ENCODE measurements at regions not wholly inside any gene's neighbourhood (a gene's known extent, or its start where the extent isn't known, plus 50 kb on each side); places are given as distances from the start of the nearest gene placed in this dataset.
"Not testable (repeated sequence)": the region's sequence is repeated elsewhere in the genome, so short reads cannot be mapped to it uniquely, and the experiment has no call there.

DNA sequence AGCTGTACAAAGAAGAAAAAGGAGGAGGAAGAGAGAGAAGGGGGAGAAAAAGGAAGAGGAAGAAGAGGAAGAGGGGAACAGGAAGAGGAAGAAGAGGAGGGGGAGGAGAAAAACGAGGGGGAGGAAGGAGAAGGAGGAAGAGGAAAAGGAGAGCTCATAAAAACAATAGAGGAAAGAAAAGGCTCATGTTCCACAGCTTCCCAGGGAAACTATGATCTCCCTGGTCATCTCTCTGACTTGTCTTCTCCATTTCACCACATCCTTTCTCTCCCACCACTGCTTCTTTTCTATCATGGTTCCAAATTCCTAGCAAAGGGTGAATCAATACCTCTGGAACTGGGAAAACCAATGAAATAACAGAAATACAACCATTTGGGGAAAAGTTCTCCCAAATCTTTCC lies 254.1 kb upstream of the ERCC4 start:
- no peak for DNase-seq
- H3K9me3 Mint-ChIP-seq = peaks cover 7 to 13% of the 10 kb centered on the region in 2 donors
- H3K36me3 Mint-ChIP-seq (ENCODE audit: insufficient read depth) = no peaks in the 10 kb centered on the region
- no peaks in the 10 kb centered on the region for H3K4me1 Mint-ChIP-seq (ENCODE audit: low read depth in 2 of 2)
- H3K27me3 Mint-ChIP-seq = no peaks in the 10 kb centered on the region
- H3K4me3 Mint-ChIP-seq = no peak overlapping the region
- ATAC-seq (replicated peaks) = no peak
- no peak overlapping the region for H3K27ac Mint-ChIP-seq

DNA sequence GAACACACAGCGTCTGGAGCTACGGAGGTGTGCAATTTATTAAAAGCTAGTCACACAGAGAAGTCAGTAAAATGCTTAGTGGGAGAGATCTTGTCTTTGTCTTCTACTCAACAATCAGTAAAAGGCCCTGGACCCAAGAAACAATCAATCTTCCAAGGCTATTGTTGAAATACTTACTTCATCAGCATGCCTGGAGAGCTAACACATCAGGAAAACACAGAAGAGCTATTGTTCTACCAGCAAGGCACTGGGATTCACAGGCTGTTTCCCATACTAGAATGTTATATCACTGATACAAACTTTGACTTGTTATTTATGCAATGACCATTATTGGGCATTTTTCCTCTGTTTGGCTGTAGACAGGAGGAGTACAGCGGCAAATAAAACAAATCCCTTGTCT lies 247.8 kb upstream of the ERCC4 start:
- H3K36me3 Mint-ChIP-seq (ENCODE audit: insufficient read depth) = no peaks in the 10 kb centered on the region

DNA sequence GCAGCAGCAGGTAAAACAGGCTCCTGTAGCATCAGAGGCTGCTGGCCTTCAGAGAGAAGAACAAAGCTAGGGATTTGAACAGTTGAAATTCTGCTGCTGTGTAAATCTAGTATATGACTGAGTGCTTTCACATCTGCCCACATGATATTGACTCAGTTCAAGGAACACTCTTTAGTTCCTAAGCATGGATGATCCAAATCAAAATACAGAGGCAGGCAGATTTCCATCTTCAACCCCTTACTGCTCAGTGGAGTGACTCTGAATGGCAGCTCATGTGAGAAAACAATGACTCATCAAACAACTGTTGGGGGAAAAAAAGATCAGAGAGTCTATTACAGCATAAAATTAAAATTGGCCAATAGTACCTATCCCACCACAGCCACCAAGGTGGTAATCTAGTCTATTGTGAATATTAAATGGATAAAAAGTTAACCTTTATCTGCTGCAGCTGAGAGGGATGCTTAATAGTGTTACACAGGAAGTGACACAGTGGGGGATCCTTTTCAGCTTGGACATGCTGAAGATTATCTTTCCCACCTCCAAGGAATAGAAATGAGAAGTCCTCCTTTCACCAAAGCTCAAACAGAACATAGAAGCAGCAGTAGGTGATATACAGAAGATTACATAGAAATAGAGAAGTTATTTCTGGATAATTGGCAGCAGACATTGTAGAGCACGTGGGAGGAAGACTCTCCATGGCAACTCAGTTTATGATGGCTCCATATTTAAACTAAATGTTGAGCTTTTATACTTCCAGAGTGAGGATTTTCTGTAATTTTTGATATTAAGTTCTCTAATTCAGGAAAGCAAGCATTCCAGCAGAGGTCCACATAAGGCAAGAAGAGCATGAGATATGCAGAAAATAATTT lies 239.7 kb upstream of the ERCC4 start:
- H3K36me3 Mint-ChIP-seq (ENCODE audit: insufficient read depth) = no peaks in the 10 kb centered on the region
- ATAC-seq (replicated peaks) = no peak
- no peak overlapping the region for H3K27ac Mint-ChIP-seq
- DNase-seq = no peak
- no peak overlapping the region for H3K4me3 Mint-ChIP-seq
- H3K4me1 Mint-ChIP-seq (ENCODE audit: low read depth in 2 of 2) = no peaks in the 10 kb centered on the region
- peaks cover 0 to 6% of the 10 kb centered on the region in 2 donors for H3K27me3 Mint-ChIP-seq
- H3K9me3 Mint-ChIP-seq = peaks cover 0 to 4% of the 10 kb centered on the region in 2 donors

More for the DNA sequence above, 247.8 kb upstream of the ERCC4 start:
- no peak for DNase-seq
- H3K27me3 Mint-ChIP-seq = no peaks in the 10 kb centered on the region
- H3K27ac Mint-ChIP-seq = no peak overlapping the region
- H3K4me3 Mint-ChIP-seq = no peak overlapping the region
- ATAC-seq (replicated peaks) = no peak
- H3K9me3 Mint-ChIP-seq = peaks cover 4 to 14% of the 10 kb centered on the region in 2 donors
- no peaks in the 10 kb centered on the region for H3K4me1 Mint-ChIP-seq (ENCODE audit: low read depth in 2 of 2)

DNA sequence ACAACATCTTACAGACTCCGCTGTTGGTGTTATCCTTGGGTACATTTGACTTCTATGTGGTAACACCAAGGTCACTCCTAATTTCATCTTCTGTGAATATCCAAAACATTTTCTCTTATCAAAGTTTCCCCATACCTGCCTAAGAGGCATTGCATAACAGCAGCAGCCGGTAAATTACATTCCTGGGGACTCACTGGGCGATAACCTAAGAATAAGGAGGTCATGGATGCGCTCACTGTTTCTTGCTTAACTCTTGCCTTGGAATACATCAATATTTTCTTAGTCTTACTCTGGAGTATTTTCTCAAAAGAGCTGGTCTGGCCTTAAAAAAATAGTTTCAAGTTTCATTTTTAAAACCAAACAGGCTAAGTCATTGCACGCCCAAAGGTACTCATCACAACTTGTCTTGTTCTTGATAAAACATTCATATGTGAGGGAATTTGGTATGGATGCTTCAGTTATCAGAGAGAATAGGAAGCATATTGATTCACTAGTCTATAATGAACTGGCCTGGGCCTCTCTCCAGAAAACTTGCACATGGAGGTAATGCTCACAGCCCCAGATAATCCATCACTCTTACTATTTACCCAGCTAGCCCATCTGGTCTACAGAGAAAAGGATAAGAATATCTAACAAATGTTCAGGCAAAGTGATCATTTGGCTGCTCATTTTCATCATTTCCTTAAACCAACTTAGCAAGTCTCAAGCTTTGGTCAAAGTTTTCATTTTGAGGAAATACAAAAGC lies 235.0 kb upstream of the ERCC4 start:
- Mint-ChIP-seq H3K27me3 (no peaks in the 10 kb centered on the region), H3K4me3 (no peak overlapping the region), H3K9me3 (peaks cover 4 to 7% of the 10 kb centered on the region in 2 donors), H3K27ac (no peak overlapping the region), H3K36me3 (ENCODE audit: insufficient read depth) (no peaks in the 10 kb centered on the region), H3K4me1 (ENCODE audit: low read depth in 2 of 2) (no peaks in the 10 kb centered on the region)
- DNase-seq (no peak), ATAC-seq (replicated peaks) (no peak)

DNA sequence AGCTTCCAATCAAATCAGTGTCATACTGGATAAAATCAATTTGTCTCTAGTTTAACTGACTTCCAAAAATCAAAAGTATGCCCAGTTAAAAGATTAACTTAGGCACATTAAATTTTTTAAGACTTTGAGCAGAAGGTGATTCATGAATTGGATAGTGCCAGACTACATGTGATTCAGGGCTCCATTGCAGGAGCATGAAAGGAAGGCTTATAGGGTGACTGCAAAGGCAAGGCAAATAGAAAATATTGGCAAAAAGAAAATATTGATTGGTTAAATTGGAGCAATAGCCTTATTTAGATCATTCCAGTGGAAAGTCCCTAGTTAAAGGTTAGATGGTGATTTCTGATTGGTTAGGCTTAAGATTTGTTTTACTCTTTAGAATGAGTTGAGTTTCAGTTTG lies 223.9 kb upstream of the ERCC4 start:
- Mint-ChIP-seq H3K27me3 (no peaks in the 10 kb centered on the region), H3K9me3 (peaks cover 7 to 8% of the 10 kb centered on the region in 2 donors), H3K36me3 (ENCODE audit: insufficient read depth) (no peaks in the 10 kb centered on the region), H3K4me1 (ENCODE audit: low read depth in 2 of 2) (no peaks in the 10 kb centered on the region), H3K4me3 (no peak overlapping the region), H3K27ac (no peak overlapping the region)
- DNase-seq (no peak), ATAC-seq (replicated peaks) (no peak)

DNA sequence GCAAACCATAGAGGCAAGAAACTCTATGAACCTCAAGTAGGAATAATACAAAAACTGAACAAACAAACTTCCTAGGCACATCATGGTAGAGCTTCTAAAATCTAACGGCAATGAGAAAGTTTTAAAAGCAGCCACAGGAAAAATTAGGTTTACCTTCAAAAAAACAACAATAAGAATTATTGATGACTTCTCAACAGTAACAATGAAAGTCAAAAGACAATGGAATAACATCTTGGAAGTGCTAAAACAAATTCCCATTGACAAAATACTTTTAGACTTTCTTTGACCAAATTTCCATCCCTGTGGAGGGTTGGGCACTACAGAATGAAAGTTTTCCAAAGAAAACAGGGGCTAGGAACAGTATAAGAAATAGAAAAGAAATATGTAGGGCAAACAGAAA lies 222.9 kb upstream of the ERCC4 start:
- no peaks in the 10 kb centered on the region for H3K27me3 Mint-ChIP-seq
- H3K9me3 Mint-ChIP-seq = peaks cover 7 to 8% of the 10 kb centered on the region in 2 donors
- H3K4me1 Mint-ChIP-seq (ENCODE audit: low read depth in 2 of 2) = no peaks in the 10 kb centered on the region
- no peak overlapping the region for H3K27ac Mint-ChIP-seq
- no peak for ATAC-seq (replicated peaks)
- DNase-seq = no peak
- no peaks in the 10 kb centered on the region for H3K36me3 Mint-ChIP-seq (ENCODE audit: insufficient read depth)
- no peak overlapping the region for H3K4me3 Mint-ChIP-seq

DNA sequence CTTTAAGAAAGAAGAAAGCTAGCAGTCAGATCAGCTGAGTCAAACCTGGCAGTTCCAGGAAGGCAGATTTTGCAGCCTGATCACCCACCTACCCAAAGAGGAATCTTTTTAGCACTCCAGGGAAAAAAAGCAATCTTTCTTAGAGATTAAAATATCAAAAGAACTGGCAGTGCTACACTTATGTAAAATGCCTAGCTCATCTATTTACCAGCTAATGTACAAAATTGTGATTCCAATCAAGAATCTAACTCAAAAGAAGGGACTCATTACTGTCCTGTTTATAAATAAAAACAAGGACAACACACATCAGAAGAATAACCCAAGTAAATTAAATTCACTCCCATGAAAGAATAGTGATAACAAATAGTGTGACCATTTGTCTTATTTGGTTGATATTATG lies 222.4 kb upstream of the ERCC4 start:
- Mint-ChIP-seq H3K27ac (no peak overlapping the region), H3K4me1 (ENCODE audit: low read depth in 2 of 2) (no peaks in the 10 kb centered on the region), H3K36me3 (ENCODE audit: insufficient read depth) (no peaks in the 10 kb centered on the region), H3K9me3 (peaks cover 5% of the 10 kb centered on the region in 2 donors), H3K27me3 (no peaks in the 10 kb centered on the region), H3K4me3 (no peak overlapping the region)
- DNase-seq = no peak
- no peak for ATAC-seq (replicated peaks)

DNA sequence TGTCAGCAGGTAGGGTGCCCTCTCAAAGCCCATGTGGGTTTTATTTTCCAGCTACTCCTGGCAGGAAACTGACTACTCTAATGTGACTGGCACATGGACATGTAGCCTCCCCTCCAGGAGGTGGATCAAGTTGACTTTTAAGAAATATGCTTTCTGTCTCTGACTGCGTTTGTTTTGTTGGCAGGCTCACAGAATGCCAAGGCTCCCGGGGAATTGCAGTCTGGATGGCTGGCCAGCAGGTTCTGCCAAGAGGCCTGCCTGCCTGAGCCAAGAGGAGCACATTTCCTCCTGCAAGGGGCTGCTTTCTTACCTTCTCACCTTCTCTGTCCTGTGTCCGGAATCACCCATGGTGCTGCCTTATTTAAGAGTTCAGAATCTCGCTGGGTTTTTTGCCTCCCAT lies 217.3 kb upstream of the ERCC4 start:
- no peak overlapping the region for H3K4me3 Mint-ChIP-seq
- no peaks in the 10 kb centered on the region for H3K4me1 Mint-ChIP-seq (ENCODE audit: low read depth in 2 of 2)
- ATAC-seq (replicated peaks) (no peak), DNase-seq (no peak)
- peaks cover 3 to 6% of the 10 kb centered on the region in 2 donors for H3K9me3 Mint-ChIP-seq
- no peaks in the 10 kb centered on the region for H3K27me3 Mint-ChIP-seq
- no peaks in the 10 kb centered on the region for H3K36me3 Mint-ChIP-seq (ENCODE audit: insufficient read depth)
- no peak overlapping the region for H3K27ac Mint-ChIP-seq

DNA sequence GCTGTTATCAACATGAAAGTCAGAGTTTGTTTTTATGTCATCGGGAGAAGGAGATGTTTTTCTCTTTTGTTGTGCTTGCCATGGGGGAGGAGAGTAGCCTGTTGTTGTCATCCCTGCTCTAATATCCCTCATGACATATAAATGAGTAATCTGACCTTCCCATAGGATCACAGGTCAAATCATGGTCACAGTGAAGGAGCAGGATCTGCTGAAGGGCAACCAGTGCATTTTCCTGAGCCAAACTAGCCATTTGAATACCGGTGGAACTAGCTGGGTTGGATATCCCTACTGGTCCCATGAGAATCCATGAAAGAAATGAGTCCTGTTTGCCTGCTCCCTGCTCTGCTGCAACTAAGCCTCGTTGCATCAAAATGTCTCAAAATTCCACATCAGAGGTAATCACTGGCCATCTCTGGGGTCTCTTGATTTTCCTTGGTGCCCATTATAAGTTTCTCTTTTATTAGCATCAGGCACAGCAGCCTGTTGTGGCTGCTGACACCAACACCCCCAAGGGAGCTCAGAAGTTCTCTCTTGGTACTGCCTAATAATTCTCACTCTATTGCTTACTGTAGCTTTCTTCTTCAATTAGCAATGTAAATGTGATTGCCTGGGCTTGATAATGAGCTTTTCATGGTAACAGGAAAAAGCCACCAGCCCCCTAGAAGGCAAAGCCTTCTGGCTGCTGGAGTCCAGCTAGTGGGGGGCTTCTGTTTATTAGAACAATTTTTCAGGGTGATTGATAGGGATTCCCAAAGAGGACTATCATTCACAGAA lies 211.4 kb upstream of the ERCC4 start:
- Mint-ChIP-seq H3K27ac (no peak overlapping the region), H3K27me3 (no peaks in the 10 kb centered on the region), H3K9me3 (peaks cover 12 to 13% of the 10 kb centered on the region in 2 donors), H3K36me3 (ENCODE audit: insufficient read depth) (no peaks in the 10 kb centered on the region), H3K4me3 (no peak overlapping the region), H3K4me1 (ENCODE audit: low read depth in 2 of 2) (no peaks in the 10 kb centered on the region)
- no peak for ATAC-seq (replicated peaks)
- no peak for DNase-seq

DNA sequence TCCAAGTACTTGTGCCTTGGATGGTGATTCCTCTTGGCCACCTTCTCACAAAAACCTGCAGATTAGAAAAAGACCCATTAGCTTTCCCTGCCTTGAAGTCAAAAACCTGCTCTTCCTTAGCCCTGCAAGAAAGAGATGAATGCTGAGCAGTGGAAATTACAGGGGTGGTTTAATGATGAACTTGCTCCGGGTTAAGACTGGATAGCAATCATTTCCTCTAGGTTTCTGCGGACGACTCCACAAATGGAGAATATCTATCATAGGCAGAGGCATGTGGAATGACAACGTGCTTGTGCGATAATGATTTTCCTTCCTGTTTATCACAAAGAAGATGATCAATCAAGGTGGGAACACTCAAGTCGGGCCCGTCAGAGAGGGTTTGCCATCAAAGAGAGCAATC lies 201.2 kb upstream of the ERCC4 start:
- no peak for DNase-seq
- no peak overlapping the region for H3K27ac Mint-ChIP-seq

DNA sequence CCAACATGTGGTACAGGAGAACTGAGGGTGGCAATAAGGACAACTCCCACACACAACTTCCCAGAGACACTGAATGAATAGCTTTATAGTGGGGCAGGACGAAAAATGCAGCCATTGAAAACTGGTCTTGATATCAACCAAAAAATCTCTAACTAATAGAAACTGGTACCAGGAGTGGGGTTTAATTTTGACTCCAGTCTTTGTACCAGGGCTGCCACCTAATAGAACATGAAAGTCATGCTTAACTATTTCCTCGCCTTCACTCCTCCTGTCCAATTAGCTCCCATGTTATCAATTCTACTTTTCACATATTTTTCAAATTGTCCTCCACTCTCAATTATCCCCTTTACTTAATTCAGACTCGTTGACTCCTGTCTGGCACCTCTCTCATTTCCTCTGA lies 192.0 kb upstream of the ERCC4 start:
- Mint-ChIP-seq H3K4me3 (no peak overlapping the region), H3K9me3 (peaks cover 0 to 1% of the 10 kb centered on the region in 2 donors), H3K4me1 (ENCODE audit: low read depth in 2 of 2) (no peaks in the 10 kb centered on the region), H3K36me3 (ENCODE audit: insufficient read depth) (no peaks in the 10 kb centered on the region), H3K27ac (no peak overlapping the region), H3K27me3 (no peaks in the 10 kb centered on the region)
- ATAC-seq (replicated peaks) (no peak), DNase-seq (no peak)

More for the DNA sequence above, 201.2 kb upstream of the ERCC4 start:
- H3K4me1 Mint-ChIP-seq (ENCODE audit: low read depth in 2 of 2) = no peaks in the 10 kb centered on the region
- no peak for ATAC-seq (replicated peaks)
- H3K4me3 Mint-ChIP-seq = no peak overlapping the region
- no peaks in the 10 kb centered on the region for H3K9me3 Mint-ChIP-seq
- no peaks in the 10 kb centered on the region for H3K36me3 Mint-ChIP-seq (ENCODE audit: insufficient read depth)
- no peaks in the 10 kb centered on the region for H3K27me3 Mint-ChIP-seq

DNA sequence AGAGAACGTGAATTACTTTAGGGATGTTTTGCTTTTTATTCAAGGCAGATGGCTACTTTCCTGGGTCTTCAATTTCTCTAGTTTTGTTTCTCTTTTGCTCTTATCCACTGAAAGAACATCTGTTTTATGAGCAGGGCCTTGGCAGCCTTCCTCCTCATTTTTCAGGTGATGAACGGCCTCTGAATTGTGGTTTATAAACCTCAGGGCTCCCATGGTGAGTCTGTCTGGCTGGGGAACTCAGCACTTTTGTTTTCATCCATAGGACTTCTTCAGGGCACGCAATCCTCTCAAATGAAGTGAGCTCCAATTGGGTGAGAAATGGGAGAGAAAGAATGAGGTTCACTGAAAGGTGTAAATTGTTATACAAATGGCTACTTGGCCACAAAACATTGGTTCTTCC lies 186.4 kb upstream of the ERCC4 start:
- peaks cover 0 to 1% of the 10 kb centered on the region in 2 donors for H3K9me3 Mint-ChIP-seq
- H3K4me3 Mint-ChIP-seq = no peak overlapping the region
- DNase-seq (no peak), ATAC-seq (replicated peaks) (no peak)
- no peaks in the 10 kb centered on the region for H3K27me3 Mint-ChIP-seq
- H3K4me1 Mint-ChIP-seq (ENCODE audit: low read depth in 2 of 2) = no peaks in the 10 kb centered on the region
- no peaks in the 10 kb centered on the region for H3K36me3 Mint-ChIP-seq (ENCODE audit: insufficient read depth)
- H3K27ac Mint-ChIP-seq = no peak overlapping the region

DNA sequence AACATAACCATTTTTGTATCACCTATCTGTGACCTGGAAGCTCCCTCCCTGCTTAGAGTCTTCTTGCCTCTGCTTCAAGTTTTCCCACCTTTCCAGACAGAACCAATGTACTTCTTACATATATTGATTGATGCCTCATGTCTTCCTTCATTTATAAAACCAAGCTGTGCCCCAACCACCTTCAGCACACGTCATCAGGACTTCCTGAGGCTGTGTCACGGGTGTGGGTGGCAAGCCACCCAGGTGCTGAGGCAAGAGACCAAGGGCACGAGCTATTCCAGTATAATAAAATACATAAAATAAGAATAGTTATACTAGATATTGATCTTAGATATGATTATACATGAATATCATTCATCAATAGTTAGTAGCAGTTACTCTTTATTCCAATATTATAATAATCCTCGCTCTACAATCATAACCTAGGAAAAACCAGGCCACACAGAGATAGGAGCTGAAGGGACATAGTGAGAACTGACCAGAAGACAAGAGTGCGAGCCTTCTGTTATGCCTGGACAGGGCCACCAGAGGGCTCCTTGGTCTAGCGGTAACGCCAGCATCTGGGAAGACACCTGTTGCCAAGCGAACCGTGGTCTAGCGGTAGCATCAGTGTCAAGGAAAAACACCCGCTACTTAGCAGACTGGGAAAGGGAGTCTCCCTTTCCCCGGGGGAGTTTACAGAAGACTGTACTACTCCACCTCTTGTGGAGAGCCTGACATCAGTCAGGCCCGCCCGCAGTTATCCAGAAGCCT lies 180.2 kb upstream of the ERCC4 start:
- H3K9me3 Mint-ChIP-seq, H3K27me3 Mint-ChIP-seq: not testable (repeated sequence)

More for the DNA sequence above, 180.2 kb upstream of the ERCC4 start:
- H3K36me3 Mint-ChIP-seq (ENCODE audit: insufficient read depth); DNase-seq; H3K4me1 Mint-ChIP-seq (ENCODE audit: low read depth in 2 of 2); ATAC-seq (replicated peaks); H3K4me3 Mint-ChIP-seq; H3K27ac Mint-ChIP-seq: not testable (repeated sequence)

Measured in effector memory CD8-positive, alpha-beta T cell (primary cell).